DOHH2 (cell line): ENCODE measurements at regions not wholly inside any gene's neighbourhood (a gene's known extent, or its start where the extent isn't known, plus 50 kb on each side); places are given as distances from the start of the nearest gene placed in this dataset.

Source experiments
- EZH2phosphoT487 ChIP-seq: fragments of 200-600 bp; sonication (generic); IDR thresholded peaks from 2 replicates; pipeline ENCODE4 v1.6.1; 2017; ENCODE audit warnings: borderline replicate concordance, mild to moderate bottlenecking, antibody characterized with exemption, low read length, moderate library complexity, mixed read lengths
- TF ChIP-seq, protein P1 (sequence below): fragments of 200-600 bp; sonication (generic); IDR thresholded peaks from one replicate; pipeline ENCODE4 v1.5.1; 2014; ENCODE audit warnings: antibody characterized with exemption, mild to moderate bottlenecking, low read depth, low read length; ENCODE audit not compliant: poor library complexity, severe bottlenecking

DNA sequence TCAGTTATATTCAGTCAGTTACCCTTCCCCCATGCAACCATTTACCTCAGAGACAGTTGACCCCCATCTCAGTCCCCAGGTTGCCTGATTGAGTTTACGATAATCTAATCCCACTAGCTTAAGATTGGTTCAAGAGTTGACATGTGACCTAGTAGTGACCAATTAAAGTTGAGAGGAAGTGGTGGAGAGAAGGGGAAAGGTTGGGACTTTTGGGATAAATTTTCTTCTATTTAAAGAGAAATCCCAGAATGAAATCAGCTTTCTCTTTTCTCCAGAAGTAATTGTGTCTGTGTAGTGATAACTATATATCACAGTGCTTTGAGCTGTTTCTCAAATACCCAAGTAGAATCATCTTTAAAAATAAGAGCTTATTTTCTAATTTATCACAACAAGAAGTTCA, 396.7 kb upstream of the CLINT1 start:
- TF ChIP-seq EZH2phosphoT487: no peak
- TF ChIP-seq, protein P1, sequence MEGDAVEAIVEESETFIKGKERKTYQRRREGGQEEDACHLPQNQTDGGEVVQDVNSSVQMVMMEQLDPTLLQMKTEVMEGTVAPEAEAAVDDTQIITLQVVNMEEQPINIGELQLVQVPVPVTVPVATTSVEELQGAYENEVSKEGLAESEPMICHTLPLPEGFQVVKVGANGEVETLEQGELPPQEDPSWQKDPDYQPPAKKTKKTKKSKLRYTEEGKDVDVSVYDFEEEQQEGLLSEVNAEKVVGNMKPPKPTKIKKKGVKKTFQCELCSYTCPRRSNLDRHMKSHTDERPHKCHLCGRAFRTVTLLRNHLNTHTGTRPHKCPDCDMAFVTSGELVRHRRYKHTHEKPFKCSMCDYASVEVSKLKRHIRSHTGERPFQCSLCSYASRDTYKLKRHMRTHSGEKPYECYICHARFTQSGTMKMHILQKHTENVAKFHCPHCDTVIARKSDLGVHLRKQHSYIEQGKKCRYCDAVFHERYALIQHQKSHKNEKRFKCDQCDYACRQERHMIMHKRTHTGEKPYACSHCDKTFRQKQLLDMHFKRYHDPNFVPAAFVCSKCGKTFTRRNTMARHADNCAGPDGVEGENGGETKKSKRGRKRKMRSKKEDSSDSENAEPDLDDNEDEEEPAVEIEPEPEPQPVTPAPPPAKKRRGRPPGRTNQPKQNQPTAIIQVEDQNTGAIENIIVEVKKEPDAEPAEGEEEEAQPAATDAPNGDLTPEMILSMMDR: no peak
